Daoy (cell line): ENCODE measurements at regions not wholly inside any gene's neighbourhood (a gene's known extent, or its start where the extent isn't known, plus 50 kb on each side); places are given as distances from the start of the nearest gene placed in this dataset.

Source experiments
- DNase-seq: peaks from one replicate; pipeline ENCODE4 v3.0.0-alpha.2; 2015; ENCODE audit warnings: low read depth

- peak; percentile 1 for DNase-seq
Measured at GRCh38 chr5:30849931-30850710, 343.4 kb upstream of the CDH6 start.

- no peak for DNase-seq
Measured at GRCh38 chr5:30846171-30846570, 347.3 kb upstream of the CDH6 start.

GRCh38 chr5:30845194-30845593 lies 348.3 kb upstream of the CDH6 start:
- no peak for DNase-seq

- DNase-seq = no peak
Measured at GRCh38 chr5:30843541-30843940, 349.9 kb upstream of the CDH6 start.

GRCh38 chr5:30839956-30840355 lies 353.5 kb upstream of the CDH6 start:
- DNase-seq = no peak

GRCh38 chr5:30838936-30839496 lies 354.5 kb upstream of the CDH6 start:
- no peak for DNase-seq

GRCh38 chr5:30832519-30832918 lies 361.0 kb upstream of the CDH6 start:
- no peak for DNase-seq

- no peak for DNase-seq
Measured at GRCh38 chr5:30831605-30832004, 361.9 kb upstream of the CDH6 start.

GRCh38 chr5:30831123-30831522 lies 362.4 kb upstream of the CDH6 start:
- no peak for DNase-seq

- no peak for DNase-seq
Measured at GRCh38 chr5:30811298-30811697, 382.2 kb upstream of the CDH6 start.

GRCh38 chr5:30809933-30810332 lies 383.6 kb upstream of the CDH6 start:
- no peak for DNase-seq

GRCh38 chr5:30808996-30809395 lies 384.5 kb upstream of the CDH6 start:
- no peak for DNase-seq

GRCh38 chr5:30804739-30805505 lies 388.6 kb upstream of the CDH6 start:
- no peak for DNase-seq

- DNase-seq = no peak
Measured at GRCh38 chr5:30802961-30803705, 390.4 kb upstream of the CDH6 start.

- DNase-seq = no peak
Measured at GRCh38 chr5:30781643-30782042, 411.8 kb upstream of the CDH6 start.

GRCh38 chr5:30768056-30768690 lies 425.3 kb upstream of the CDH6 start:
- no peak for DNase-seq

GRCh38 chr5:30765706-30766105 lies 427.8 kb upstream of the CDH6 start:
- no peak for DNase-seq

GRCh38 chr5:30765227-30765626 lies 428.3 kb upstream of the CDH6 start:
- DNase-seq = no peak

- no peak for DNase-seq
Measured at GRCh38 chr5:30764704-30765103, 428.8 kb upstream of the CDH6 start.

GRCh38 chr5:30759731-30760130 lies 433.8 kb upstream of the CDH6 start:
- no peak for DNase-seq

- no peak for DNase-seq
Measured at GRCh38 chr5:30752015-30752414, 441.5 kb upstream of the CDH6 start.

GRCh38 chr5:30749971-30750370 lies 443.5 kb upstream of the CDH6 start:
- no peak for DNase-seq
